H1 (cell line): ENCODE measurements at regions not wholly inside any gene's neighbourhood (a gene's known extent, or its start where the extent isn't known, plus 50 kb on each side); places are given as distances from the start of the nearest gene placed in this dataset.

Experiments
- CTCF ChIA-PET: fragments of 300-600 bp; sonication (Branson Sonifier 250); formaldehyde crosslinking; loops from one replicate; lab custom pipeline; 2021; ENCODE audit not compliant: partially characterized antibody; lab: Charles Lee
- POLR2A ChIA-PET: fragments of 300-600 bp; sonication (Branson Sonifier 250); formaldehyde crosslinking; loops from one replicate; lab custom pipeline; 2021; ENCODE audit warnings: inconsistent platforms; ENCODE audit not compliant: partially characterized antibody; lab: Charles Lee
- DNase-seq, 2 experiments: peaks; one replicate each; pipeline versions ENCODE4 v3.0.0 to v3.0.0-alpha.2; 2010 to 2022; ENCODE audit warnings: low spot score in 2 of 2, low read depth in 1 of 2, mixed read lengths in 1 of 2
- FAIRE-seq: peaks from 2 replicates; lab custom pipeline; 2011; peaks lifted over from hg19 to GRCh38; lab: Jason Lieb, UNC
- H2AFZ ChIP-seq: 2 replicates; pipeline ENCODE4 v1.8.1; 2012; ENCODE audit warnings: low read length, inconsistent platforms
- H2AK5ac ChIP-seq: 2 replicates; pipeline ENCODE4 v1.6.1; 2013; ENCODE audit warnings: low read depth, low read length
- H2BK120ac ChIP-seq: replicated peaks from 2 replicates; pipeline ENCODE3; 2013; ENCODE audit warnings: low read depth, low read length, inconsistent platforms
- H2BK12ac ChIP-seq: 2 replicates; pipeline ENCODE4 v1.6.1; 2013; ENCODE audit warnings: low read depth, low read length
- H2BK15ac ChIP-seq: 2 replicates; pipeline ENCODE4 v1.6.1; 2013; ENCODE audit warnings: low read length
- H2BK20ac ChIP-seq: 2 replicates; pipeline ENCODE4 v1.6.1; 2013; ENCODE audit warnings: low read length
- H2BK5ac ChIP-seq: 2 replicates; pipeline ENCODE4 v1.6.1; 2013; ENCODE audit warnings: low read depth, low read length
- H3K14ac ChIP-seq: 2 replicates; pipeline ENCODE4 v1.6.1; 2013; ENCODE audit warnings: inconsistent platforms; ENCODE audit not compliant: insufficient read length
- H3K18ac ChIP-seq: 2 replicates; pipeline ENCODE4 v1.6.1; 2013; ENCODE audit warnings: low read length; ENCODE audit errors: extremely low read depth
- H3K23ac ChIP-seq: 2 replicates; pipeline ENCODE4 v1.6.1; 2013; ENCODE audit warnings: inconsistent platforms; ENCODE audit not compliant: insufficient read length
- H3K23me2 ChIP-seq: 2 replicates; pipeline ENCODE4 v1.6.1; 2013; ENCODE audit warnings: low read depth, low read length
- H3K27ac ChIP-seq: 2 replicates; pipeline ENCODE4 v1.6.1; 2011; ENCODE audit warnings: low read depth, low read length, inconsistent platforms
- H3K27me3 ChIP-seq, 4 experiments: replicated peaks in 1 of 4; 1 replicate in 1 of 4; 2 replicates in 3 of 4; pipeline versions ENCODE4 v1.6.1 to v1.8.1; 2011 to 2013; ENCODE audit warnings: low read length in 3 of 4, mild to moderate bottlenecking in 3 of 4, inconsistent platforms in 2 of 4, mixed read lengths in 2 of 4, moderate library complexity in 1 of 4; ENCODE audit not compliant: control insufficient read depth in 3 of 4, insufficient read depth in 3 of 4; ENCODE audit errors: extremely low read depth in 1 of 4
- H3K36me3 ChIP-seq, 4 experiments: 2 replicates each; pipeline versions ENCODE4 v1.6.1 to v1.8.1; 2011 to 2013; ENCODE audit warnings: mild to moderate bottlenecking in 4 of 4, low read length in 3 of 4, moderate library complexity in 2 of 4, control low read depth in 1 of 4, inconsistent platforms in 1 of 4; ENCODE audit not compliant: insufficient read depth in 4 of 4, control insufficient read depth in 2 of 4
- H3K4ac ChIP-seq: replicated peaks from 2 replicates; pipeline ENCODE3; 2013; ENCODE audit warnings: low read length, low read depth, mixed read lengths, inconsistent platforms; ENCODE audit not compliant: insufficient read length
- H3K4me1 ChIP-seq, 4 experiments: replicated peaks in 1 of 4; 1 replicate in 1 of 4; 2 replicates in 3 of 4; pipeline versions ENCODE4 v1.6.1 to v1.8.1; 2011 to 2013; ENCODE audit warnings: low read length in 3 of 4, inconsistent platforms in 2 of 4, mixed read lengths in 1 of 4; ENCODE audit not compliant: insufficient read depth in 4 of 4, control insufficient read depth in 3 of 4
- H3K4me2 ChIP-seq, 2 experiments: 2 replicates each; pipeline versions ENCODE4 v1.6.1 to v1.8.1; 2011 to 2013; ENCODE audit warnings: low read depth in 2 of 2, low read length in 2 of 2, control low read depth in 1 of 2, inconsistent platforms in 1 of 2, mild to moderate bottlenecking in 1 of 2; ENCODE audit not compliant: insufficient read depth in 1 of 2
- H3K4me3 ChIP-seq, 4 experiments: fragments of 200-600, 300-600 bp in 1 of 4; sonication (generic), shearing (Covaris generic), sonication (Bioruptor Twin) in 1 of 4; 2 replicates each; pipeline versions ENCODE4 v1.5.1 to v1.8.1; 2011 to 2016; ENCODE audit warnings: low read length in 4 of 4, low read depth in 3 of 4, control low read depth in 2 of 4, inconsistent platforms in 2 of 4, mild to moderate bottlenecking in 2 of 4, mixed read lengths in 1 of 4, moderate library complexity in 1 of 4; ENCODE audit not compliant: insufficient read depth in 2 of 4; ENCODE audit errors: extremely low read depth in 1 of 4
- H3K56ac ChIP-seq: replicated peaks from 2 replicates; pipeline ENCODE3; 2013; ENCODE audit warnings: low read depth, mild to moderate bottlenecking, mixed read lengths, low read length, inconsistent platforms; ENCODE audit not compliant: insufficient read length
- H3K79me1 ChIP-seq: 2 replicates; pipeline ENCODE4 v1.6.1; 2013; ENCODE audit warnings: low read depth, low read length, control low read depth
- H3K79me2 ChIP-seq, 2 experiments: 2 replicates each; pipeline versions ENCODE4 v1.6.1 to v1.8.1; 2012 to 2013; ENCODE audit warnings: low read length in 2 of 2, mild to moderate bottlenecking in 2 of 2, inconsistent platforms in 1 of 2; ENCODE audit not compliant: insufficient read depth in 2 of 2, control insufficient read depth in 1 of 2
- H3K9ac ChIP-seq, 4 experiments: replicated peaks in 1 of 4; 1 replicate in 1 of 4; 2 replicates in 3 of 4; pipeline versions ENCODE4 v1.6.1 to v1.8.1; 2011 to 2013; ENCODE audit warnings: low read depth in 3 of 4, low read length in 3 of 4, control low read depth in 2 of 4, mild to moderate bottlenecking in 2 of 4, moderate library complexity in 2 of 4, inconsistent platforms in 1 of 4; ENCODE audit errors: extremely low read depth in 1 of 4
- H3K9me3 ChIP-seq, 2 experiments: 2 replicates each; pipeline versions ENCODE4 v1.6.1 to v1.8.1; 2012 to 2013; ENCODE audit warnings: mild to moderate bottlenecking in 2 of 2, moderate library complexity in 2 of 2, control low read depth in 1 of 2, inconsistent platforms in 1 of 2, low read depth in 1 of 2, low read length in 1 of 2, mixed read lengths in 1 of 2; ENCODE audit not compliant: insufficient read depth in 2 of 2
- H4K20me1 ChIP-seq, 2 experiments: replicated peaks in 1 of 2; 2 replicates each; pipeline versions ENCODE3 to v1.8.1; 2011 to 2013; ENCODE audit warnings: inconsistent platforms in 2 of 2, low read length in 2 of 2, mild to moderate bottlenecking in 1 of 2; ENCODE audit not compliant: insufficient read depth in 2 of 2, control insufficient read depth in 1 of 2
- H4K5ac ChIP-seq: 2 replicates; pipeline ENCODE4 v1.6.1; 2013; ENCODE audit warnings: low read length, low read depth, mixed read lengths, inconsistent platforms; ENCODE audit not compliant: insufficient read length
- H4K8ac ChIP-seq: 2 replicates; pipeline ENCODE4 v1.8.0; 2013; ENCODE audit warnings: mild to moderate bottlenecking, moderate library complexity, low read length, inconsistent platforms; ENCODE audit not compliant: insufficient read depth; ENCODE audit errors: extremely low read depth
- H4K91ac ChIP-seq: replicated peaks from 2 replicates; pipeline ENCODE3; 2013; ENCODE audit warnings: low read length, mixed read lengths, inconsistent platforms; ENCODE audit not compliant: insufficient read length
- SIRT6 ChIP-seq: IDR thresholded peaks from one replicate; pipeline ENCODE4 v1.7.1; 2012; ENCODE audit warnings: low read length, inconsistent platforms
- SRF ChIP-seq: IDR thresholded peaks from 2 replicates; pipeline ENCODE4 v1.6.1; 2011; ENCODE audit warnings: mild to moderate bottlenecking, low read depth, low read length, moderate library complexity
- WGBS, 2 experiments: shearing (Covaris generic) in 1 of 2; methylation state at CpG; one replicate each; pipeline versions ENCODE4 v1.1.6 to v1.1.7; 2013 to 2015; ENCODE audit warnings: low lambda C conversion rate in 2 of 2, mixed read lengths in 2 of 2, inconsistent platforms in 1 of 2, low coverage in 1 of 2, missing lambda C conversion rate in 1 of 2; ENCODE audit not compliant: insufficient replicate concordance in 2 of 2, insufficient coverage in 1 of 2, insufficient read length in 1 of 2; ENCODE audit errors: extremely low coverage in 1 of 2, missing lambda C conversion rate in 1 of 2; 5-methylcytosine and 5-hydroxymethylcytosine counted together

DNA sequence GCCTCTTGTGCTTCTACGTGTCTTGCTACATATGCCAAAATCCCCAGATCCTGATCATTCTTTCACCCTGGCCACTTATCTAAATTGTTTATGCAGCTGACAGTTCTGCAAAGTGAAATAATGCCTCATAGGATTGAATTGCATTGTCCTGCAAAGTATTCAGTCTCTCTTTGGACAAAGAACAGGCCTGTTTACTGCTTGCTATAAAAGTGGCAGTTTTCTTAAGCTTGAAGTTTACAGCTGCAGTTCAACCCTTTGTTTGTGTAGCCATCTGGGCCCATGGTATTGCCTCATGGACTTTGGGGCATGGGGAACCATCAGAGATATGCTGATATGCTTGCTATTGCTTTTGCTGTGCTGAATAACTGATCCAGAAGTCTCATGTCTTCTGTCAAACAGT is 523.2 kb downstream of the OTOL1 start:
- Histone ChIP-seq H4K91ac (no peak overlapping the region), H2BK12ac (no peak overlapping the region), H2BK120ac (no peak overlapping the region), H2BK15ac (no peak overlapping the region), H2BK20ac (no peak overlapping the region), H3K23ac (no peak overlapping the region), H3K36me3 (no peaks in the 10 kb centered on the region; a peak in 1 of 8 replicates), H2BK5ac (no peak overlapping the region), H3K4ac (no peak overlapping the region), H3K9me3 (no peaks in the 10 kb centered on the region), H3K4me1 (no peaks in the 10 kb centered on the region), H2AFZ (no peak overlapping the region), H3K56ac (no peak overlapping the region), H3K18ac (no peak overlapping the region), H3K27ac (no peak overlapping the region), H4K8ac (no peak overlapping the region), H3K14ac (no peak overlapping the region), H2AK5ac (no peak overlapping the region), H3K27me3 (no peaks in the 10 kb centered on the region), H3K4me2 (no peak overlapping the region), H3K4me3 (no peak overlapping the region), H4K5ac (no peak overlapping the region), H3K9ac (no peak overlapping the region), H3K79me1 (no peaks in the 10 kb centered on the region), H3K79me2 (no peaks in the 10 kb centered on the region), H3K23me2 (no peaks in the 10 kb centered on the region), H4K20me1 (no peaks in the 10 kb centered on the region)
- POLR2A ChIA-PET: no interaction called here
- CTCF ChIA-PET: no interaction called here
- 90% methylated on average over 1 of the region's 1 CpG; no CpG with 5 or more reads in 1 of the 2 experiments for WGBS, 2 experiments
- TF ChIP-seq SIRT6 (no peak), SRF (no peak)
- FAIRE-seq (no peak), DNase-seq (no peak)
